Neuronal stem cell (in vitro differentiated cells): ENCODE measurements at regions not wholly inside any gene's neighbourhood (a gene's known extent, or its start where the extent isn't known, plus 50 kb on each side); places are given as distances from the start of the nearest gene placed in this dataset.

Experiments
- DNase-seq: peaks from one replicate; pipeline ENCODE4 v3.0.0-alpha.2; 2013; ENCODE audit warnings: low spot score
- H2AFZ ChIP-seq: one replicate; pipeline ENCODE4 v1.6.1; 2013; ENCODE audit warnings: mild to moderate bottlenecking, low read length, inconsistent platforms
- H2AK5ac ChIP-seq: 2 replicates; pipeline ENCODE4 v1.6.1; 2013; ENCODE audit warnings: low read depth, mild to moderate bottlenecking, inconsistent platforms, low read length, moderate library complexity, mixed read lengths
- H2BK120ac ChIP-seq: 2 replicates; pipeline ENCODE4 v1.6.1; 2013; ENCODE audit warnings: low read depth, mild to moderate bottlenecking, inconsistent platforms, low read length, moderate library complexity, mixed read lengths
- H2BK12ac ChIP-seq: one replicate; pipeline ENCODE4 v1.6.1; 2013; ENCODE audit warnings: low read length, inconsistent platforms
- H2BK15ac ChIP-seq: 2 replicates; pipeline ENCODE4 v1.6.1; 2013; ENCODE audit warnings: mild to moderate bottlenecking, low read length, inconsistent platforms, mixed read lengths
- H2BK5ac ChIP-seq: one replicate; pipeline ENCODE4 v1.6.1; 2013; ENCODE audit warnings: inconsistent platforms, mild to moderate bottlenecking, low read length, moderate library complexity
- H3K14ac ChIP-seq: one replicate; pipeline ENCODE4 v1.6.1; 2013; ENCODE audit warnings: low read length, inconsistent platforms
- H3K18ac ChIP-seq: 2 replicates; pipeline ENCODE4 v1.6.1; 2013; ENCODE audit warnings: low read length, inconsistent platforms
- H3K23ac ChIP-seq: 2 replicates; pipeline ENCODE4 v1.6.1; 2013; ENCODE audit warnings: low read depth, mild to moderate bottlenecking, mixed read lengths, low read length, inconsistent platforms; ENCODE audit not compliant: poor library complexity
- H3K27ac ChIP-seq: replicated peaks from 3 replicates; pipeline ENCODE4 v1.5.1; 2013; ENCODE audit warnings: low read length, inconsistent platforms
- H3K27me3 ChIP-seq, 3 experiments: 2 replicates each; pipeline ENCODE4 v1.6.1; 2013; ENCODE audit warnings: low read length in 3 of 3, mild to moderate bottlenecking in 2 of 3, inconsistent platforms in 1 of 3, low read depth in 1 of 3, mixed read lengths in 1 of 3, moderate library complexity in 1 of 3; ENCODE audit not compliant: control insufficient read depth in 3 of 3, insufficient read depth in 3 of 3
- H3K36me3 ChIP-seq, 2 donors: replicated peaks in 1 of 2; 2 replicates each; pipeline ENCODE4 v1.6.1; 2013; ENCODE audit warnings: low read length in 2 of 2; ENCODE audit not compliant: control insufficient read depth in 2 of 2, insufficient read depth in 2 of 2
- H3K4ac ChIP-seq: 2 replicates; pipeline ENCODE4 v1.6.1; 2013; ENCODE audit warnings: inconsistent platforms, mild to moderate bottlenecking, low read length, moderate library complexity
- H3K4me1 ChIP-seq, 2 donors: 1 replicate in 1 of 2; 2 replicates in 1 of 2; pipeline ENCODE4 v1.6.1; 2013; ENCODE audit warnings: low read length in 2 of 2, low read depth in 1 of 2; ENCODE audit not compliant: control insufficient read depth in 2 of 2, insufficient read depth in 1 of 2
- H3K4me2 ChIP-seq: one replicate; pipeline ENCODE4 v1.6.1; 2013; ENCODE audit warnings: mild to moderate bottlenecking, low read length, inconsistent platforms; ENCODE audit not compliant: insufficient read depth, poor library complexity, severe bottlenecking
- H3K4me3 ChIP-seq, 2 donors: 2 replicates each; pipeline ENCODE4 v1.5.1; 2013; ENCODE audit warnings: low read length in 2 of 2, mild to moderate bottlenecking in 2 of 2, inconsistent platforms in 1 of 2, moderate library complexity in 1 of 2
- H3K79me1 ChIP-seq: one replicate; pipeline ENCODE4 v1.6.1; 2013; ENCODE audit warnings: low read depth, mild to moderate bottlenecking, inconsistent platforms, low read length, moderate library complexity
- H3K9ac ChIP-seq: one replicate; pipeline ENCODE4 v1.6.1; 2013; ENCODE audit warnings: mild to moderate bottlenecking, low read depth, low read length, inconsistent platforms; ENCODE audit not compliant: poor library complexity
- H3K9me3 ChIP-seq, 2 donors: replicated peaks in 1 of 2; 2 replicates each; pipeline versions ENCODE3 to v1.6.1; 2013; ENCODE audit warnings: low read length in 2 of 2, mild to moderate bottlenecking in 2 of 2, inconsistent platforms in 1 of 2, low read depth in 1 of 2, mixed read lengths in 1 of 2, moderate library complexity in 1 of 2; ENCODE audit not compliant: control insufficient read depth in 2 of 2, insufficient read depth in 1 of 2
- H4K8ac ChIP-seq: one replicate; pipeline ENCODE4 v1.6.1; 2013; ENCODE audit warnings: low read depth, mild to moderate bottlenecking, inconsistent platforms, low read length, moderate library complexity
- H4K91ac ChIP-seq: one replicate; pipeline ENCODE4 v1.6.1; 2013; ENCODE audit warnings: low read length, low read depth, mild to moderate bottlenecking, inconsistent platforms; ENCODE audit not compliant: poor library complexity
- WGBS, 2 donors: extraction: QIAGEN DNeasy Blood & Tissue Kit; methylation state at CpG; one replicate each; pipeline ENCODE4 v1.1.7; 2013; ENCODE audit warnings: missing lambda C conversion rate in 2 of 2, mixed read lengths in 1 of 2; ENCODE audit not compliant: insufficient read length in 2 of 2, insufficient replicate concordance in 1 of 2; ENCODE audit errors: extremely low coverage in 2 of 2; 5-methylcytosine and 5-hydroxymethylcytosine counted together

DNA sequence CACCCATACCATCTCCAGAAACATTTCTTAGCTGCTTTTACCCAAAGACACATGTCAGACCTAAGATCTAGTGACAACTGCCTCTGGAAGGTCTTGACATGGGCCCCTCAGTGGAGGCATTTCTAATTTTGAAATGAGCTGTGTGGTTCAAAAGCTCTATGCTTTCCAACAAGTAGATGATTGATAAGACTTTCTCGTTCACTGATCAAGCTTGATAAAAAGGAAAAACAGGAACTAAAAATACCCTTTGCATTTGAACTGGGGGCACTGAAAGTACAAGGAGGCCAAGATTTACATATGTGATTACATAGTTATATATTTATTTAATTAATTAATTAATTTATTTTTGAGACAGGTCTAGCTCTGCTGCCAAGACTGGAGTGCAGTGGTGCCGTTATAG lies 61.3 kb upstream of the SCOC start:
- no CpG with 5 or more reads among the region's 2 CpGs for WGBS, 2 donors
- H3K4ac ChIP-seq: no peak overlapping the region
- H3K9ac ChIP-seq: no peak overlapping the region
- H3K79me1 ChIP-seq: no peaks in the 10 kb centered on the region
- H2AK5ac ChIP-seq: no peak overlapping the region
- no peak overlapping the region for H2BK5ac ChIP-seq
- DNase-seq: no peak
- no peak overlapping the region for H3K4me2 ChIP-seq
- peaks cover 0 to 4% (median 0%) of the 10 kb centered on the region in 3 experiments for H3K27me3 ChIP-seq
- no peak overlapping the region for H2AFZ ChIP-seq
- H3K14ac ChIP-seq: no peak overlapping the region
- no peaks in the 10 kb centered on the region for H3K9me3 ChIP-seq
- H2BK120ac ChIP-seq: no peak overlapping the region
- H3K18ac ChIP-seq: no peak overlapping the region
- H3K27ac ChIP-seq: no peak overlapping the region
- no peak overlapping the region for H2BK12ac ChIP-seq
- H2BK15ac ChIP-seq: no peak overlapping the region
- H3K36me3 ChIP-seq: no peaks in the 10 kb centered on the region
- H3K4me1 ChIP-seq: peaks cover 8 to 23% of the 10 kb centered on the region in 2 donors
- H4K8ac ChIP-seq: no peak overlapping the region
- no peak overlapping the region for H3K23ac ChIP-seq
- no peak overlapping the region for H3K4me3 ChIP-seq
- H4K91ac ChIP-seq: no peak overlapping the region

DNA sequence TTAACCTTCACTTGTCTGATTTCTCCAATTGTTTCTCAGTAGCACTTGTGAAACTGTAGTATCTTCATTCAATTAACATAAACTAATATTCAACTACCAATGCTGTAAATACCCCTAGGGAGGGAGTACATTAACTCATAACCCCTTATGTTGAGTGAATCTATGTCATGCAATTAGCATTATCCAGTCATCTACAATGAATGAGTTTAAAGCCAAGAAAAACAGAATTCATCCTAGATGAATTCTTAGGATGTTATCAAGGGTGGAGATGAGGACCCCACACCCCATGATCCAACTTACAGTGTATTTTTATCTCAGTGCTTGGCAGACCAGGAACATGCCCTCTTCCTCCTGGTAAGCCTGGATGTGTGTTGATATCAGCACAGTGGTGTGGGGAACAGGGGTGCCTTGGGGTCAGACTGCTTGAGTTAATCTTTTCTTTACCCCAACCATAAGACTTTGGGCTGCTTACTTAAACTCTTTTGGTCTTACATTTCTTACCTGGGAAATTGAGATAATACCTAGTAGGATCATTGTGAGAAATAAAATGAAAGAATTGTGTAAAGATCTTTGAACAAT lies 62.1 kb upstream of the SCOC start:
- Histone ChIP-seq H3K14ac (no peak overlapping the region), H3K9ac (no peak overlapping the region), H3K27ac (no peak overlapping the region), H2AK5ac (no peak overlapping the region), H3K36me3 (no peaks in the 10 kb centered on the region), H4K8ac (no peak overlapping the region), H3K79me1 (no peaks in the 10 kb centered on the region), H3K9me3 (no peaks in the 10 kb centered on the region), H3K18ac (no peak overlapping the region), H2BK12ac (no peak overlapping the region), H3K4me2 (no peak overlapping the region), H3K23ac (no peak overlapping the region), H3K4me1 (peaks cover 7 to 17% of the 10 kb centered on the region in 2 donors), H2BK5ac (no peak overlapping the region), H3K27me3 (peaks cover 0 to 9% (median 0%) of the 10 kb centered on the region in 3 experiments), H3K4me3 (no peak overlapping the region), H3K4ac (no peak overlapping the region), H4K91ac (no peak overlapping the region), H2BK15ac (no peak overlapping the region), H2BK120ac (no peak overlapping the region), H2AFZ (no peak overlapping the region)
- no peak for DNase-seq

DNA sequence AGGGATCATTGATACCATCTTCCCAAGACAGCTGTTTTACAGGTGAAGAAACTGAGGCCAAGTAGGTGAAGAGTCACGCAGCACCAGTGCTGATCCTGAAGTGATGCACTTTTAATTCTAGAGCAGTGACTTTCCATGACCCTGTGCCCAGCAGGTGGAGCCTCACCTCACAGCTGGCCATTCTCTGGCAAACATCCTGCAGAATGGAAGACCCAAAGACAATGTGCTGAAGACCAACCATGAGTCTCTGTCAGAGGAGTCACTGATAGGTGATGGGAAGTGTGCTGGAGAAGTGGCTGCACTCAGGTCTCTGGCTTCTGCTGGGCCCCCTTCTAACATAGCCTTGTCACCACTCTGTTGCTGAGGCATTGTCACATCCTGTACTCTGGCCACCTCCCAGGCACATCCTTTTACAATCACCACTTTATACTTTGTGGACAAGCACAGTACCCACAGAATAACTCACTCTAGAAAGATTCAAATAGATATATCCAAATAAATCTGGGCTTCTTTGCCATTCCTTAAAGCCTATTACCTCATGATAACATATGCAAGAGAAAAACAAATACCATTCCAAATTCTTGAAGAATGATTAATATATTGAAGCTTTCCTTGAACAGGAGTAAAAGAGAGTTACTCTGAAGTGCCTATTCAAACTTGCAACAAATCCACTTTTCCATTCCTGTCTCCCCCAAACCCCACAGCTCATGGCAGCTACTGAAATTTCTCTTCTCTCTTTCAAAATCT lies 64.1 kb upstream of the SCOC start:
- Histone ChIP-seq H2AFZ (no peak overlapping the region), H4K8ac (no peak overlapping the region), H2BK120ac (no peak overlapping the region), H3K23ac (no peak overlapping the region), H3K18ac (peak overlapping the region; percentile 11), H3K36me3 (no peaks in the 10 kb centered on the region), H3K9me3 (no peaks in the 10 kb centered on the region), H3K14ac (no peak overlapping the region), H3K4me2 (no peak overlapping the region), H3K4ac (no peak overlapping the region), H4K91ac (no peak overlapping the region), H2AK5ac (no peak overlapping the region), H3K4me1 (no peaks in the 10 kb centered on the region), H3K9ac (no peak overlapping the region), H3K27ac (no peak overlapping the region), H3K4me3 (no peak overlapping the region), H3K27me3 (peaks cover 0 to 21% (median 0%) of the 10 kb centered on the region in 3 experiments), H3K79me1 (no peaks in the 10 kb centered on the region), H2BK15ac (no peak overlapping the region), H2BK12ac (no peak overlapping the region), H2BK5ac (no peak overlapping the region)
- no peak for DNase-seq
- no CpG with 5 or more reads among the region's 1 CpG for WGBS, 2 donors

DNA sequence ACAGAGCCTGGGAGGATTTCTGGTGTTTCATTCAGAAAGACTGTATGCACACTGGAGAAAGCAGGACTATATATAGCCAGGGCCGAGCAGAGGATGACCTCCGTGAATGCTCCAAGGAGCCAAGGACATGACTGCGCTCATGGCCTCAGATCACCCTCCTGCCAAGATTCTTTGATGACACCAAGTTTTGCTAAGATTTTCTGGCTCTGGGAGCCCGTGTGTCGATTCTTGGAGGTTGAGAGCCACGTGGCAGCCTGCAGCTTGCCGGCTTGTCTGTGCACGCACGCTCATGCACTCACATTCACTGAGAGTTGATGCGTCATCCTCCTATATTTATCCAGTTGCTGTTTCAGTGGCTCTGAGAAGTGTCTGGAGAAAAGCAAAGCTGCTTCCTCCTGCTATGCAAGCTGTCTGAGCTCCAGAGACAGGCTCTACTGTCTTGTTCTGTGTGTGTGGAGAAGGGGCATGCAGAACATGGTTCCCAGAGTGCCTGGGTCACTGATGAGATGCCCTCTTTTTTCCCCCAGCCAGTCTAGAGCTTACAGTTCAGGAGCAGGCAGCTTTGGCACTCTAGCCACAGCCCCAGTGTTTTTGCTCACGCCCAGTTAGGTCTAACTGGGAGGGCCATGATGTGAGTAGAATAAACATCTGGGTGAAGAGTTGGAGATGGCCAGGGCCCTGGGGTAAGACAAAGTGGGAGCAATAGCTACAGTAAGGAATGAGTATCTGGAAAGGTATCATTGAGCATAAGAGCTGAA lies 64.9 kb upstream of the SCOC start:
- H3K9ac ChIP-seq: no peak overlapping the region
- H3K27ac ChIP-seq: no peak overlapping the region
- H3K14ac ChIP-seq: no peak overlapping the region
- H2BK12ac ChIP-seq: no peak overlapping the region
- no peak overlapping the region for H3K18ac ChIP-seq
- no peaks in the 10 kb centered on the region for H3K4me1 ChIP-seq
- H3K4me2 ChIP-seq: no peak overlapping the region
- peaks cover 0 to 27% (median 0%) of the 10 kb centered on the region in 3 experiments for H3K27me3 ChIP-seq
- no peak for DNase-seq
- no peak overlapping the region for H3K4me3 ChIP-seq
- no peaks in the 10 kb centered on the region for H3K36me3 ChIP-seq
- no peaks in the 10 kb centered on the region for H3K9me3 ChIP-seq
- no peak overlapping the region for H4K91ac ChIP-seq
- no peaks in the 10 kb centered on the region for H3K79me1 ChIP-seq
- no peak overlapping the region for H3K4ac ChIP-seq
- WGBS, 2 donors: no CpG with 5 or more reads among the region's 11 CpGs
- H2AK5ac ChIP-seq: no peak overlapping the region
- no peak overlapping the region for H2AFZ ChIP-seq
- H2BK5ac ChIP-seq: no peak overlapping the region
- H3K23ac ChIP-seq: no peak overlapping the region
- H4K8ac ChIP-seq: no peak overlapping the region
- no peak overlapping the region for H2BK120ac ChIP-seq
- no peak overlapping the region for H2BK15ac ChIP-seq
